ENCODE measurements at regions not wholly inside any gene's neighbourhood (a gene's known extent, or its start where the extent isn't known, plus 50 kb on each side); places are given as distances from the start of the nearest gene placed in this dataset.
A peak's percentile ranks its signal among the peaks of the same experiment; 100 is the strongest.
"Not testable (repeated sequence)": the region's sequence is repeated elsewhere in the genome, so short reads cannot be mapped to it uniquely, and the experiment has no call there.

DNA sequence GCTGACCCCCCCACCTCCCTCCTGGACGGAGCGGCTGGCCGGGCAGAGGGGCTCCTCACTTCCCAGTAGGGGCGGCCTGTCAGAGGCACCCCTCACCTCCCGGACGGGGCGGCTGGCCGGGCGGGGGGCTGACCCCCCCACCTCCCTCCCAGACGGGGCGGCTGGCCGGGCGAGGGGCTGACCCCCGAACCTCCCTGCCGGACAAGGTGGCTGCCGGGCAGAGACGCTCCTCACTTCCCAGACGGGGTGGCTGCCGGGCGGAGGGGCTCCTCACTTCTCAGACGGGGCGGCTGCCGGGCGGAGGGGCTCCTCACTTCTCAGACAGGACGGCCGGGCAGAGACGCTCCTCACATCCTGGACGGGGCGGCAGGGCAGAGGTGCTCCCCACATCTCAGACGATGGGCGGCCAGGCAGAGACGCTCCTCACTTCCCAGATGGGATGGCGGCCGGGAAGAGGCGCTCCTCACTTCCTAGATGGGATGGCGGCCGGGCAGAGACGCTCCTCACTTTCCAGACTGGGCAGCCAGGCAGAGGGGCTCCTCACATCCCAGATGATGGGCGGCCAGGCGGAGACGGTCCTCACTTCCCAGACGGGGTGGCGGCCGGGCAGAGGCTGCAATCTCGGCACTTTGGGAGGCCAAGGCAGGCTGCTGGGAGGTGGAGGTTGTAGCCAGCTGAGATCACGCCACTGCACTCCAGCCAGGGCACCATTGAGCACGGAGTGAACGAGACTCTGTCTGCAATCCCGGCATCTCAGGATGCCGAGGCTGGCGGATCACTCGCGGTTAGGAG, 66.2 kb upstream of the PAPPA2 start:
- not testable (repeated sequence) for DNase-seq (ENCODE audit: low spot score)

DNA sequence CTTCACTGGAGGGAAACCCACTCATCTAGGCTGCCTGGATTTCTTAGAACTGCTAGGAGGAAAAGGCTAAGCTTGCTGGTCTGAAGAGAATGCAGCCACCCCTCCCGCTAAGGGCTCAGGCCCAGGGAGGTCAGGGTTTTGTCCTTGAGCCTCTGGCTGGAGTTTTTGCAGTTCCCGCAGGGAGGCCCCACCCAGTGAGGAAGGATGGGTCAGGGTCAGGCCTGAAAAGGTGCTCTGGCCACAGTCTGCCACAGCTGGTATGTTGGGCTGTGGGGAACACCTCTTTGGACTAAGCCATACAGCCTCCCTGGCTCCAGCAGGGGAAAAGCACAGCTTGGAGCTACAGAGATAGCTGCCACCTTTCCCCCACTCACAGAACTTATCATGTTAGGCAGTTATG, 71.4 kb upstream of the PAPPA2 start:
- no peak for DNase-seq (ENCODE audit: low spot score)

DNA sequence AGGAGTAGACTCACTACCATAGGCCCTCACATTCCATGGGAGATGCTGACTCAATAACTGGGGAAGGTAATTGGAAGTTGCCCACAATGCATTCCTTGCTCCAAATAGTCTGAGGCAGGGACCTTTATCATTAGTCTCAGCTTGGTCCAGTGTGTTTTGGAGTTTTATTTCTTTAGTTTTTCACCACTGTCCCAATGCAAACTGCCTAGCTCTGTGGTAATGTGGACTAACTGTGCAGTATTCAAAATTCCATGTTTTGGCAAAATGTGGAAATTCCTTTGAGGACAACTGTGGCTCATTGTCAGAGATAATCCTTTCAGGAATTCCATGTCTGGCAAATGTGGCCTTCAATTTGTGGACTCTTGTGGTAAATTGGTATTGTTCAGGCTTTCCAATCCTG, 78.1 kb upstream of the PAPPA2 start:
- DNase-seq (ENCODE audit: low spot score): no peak

DNA sequence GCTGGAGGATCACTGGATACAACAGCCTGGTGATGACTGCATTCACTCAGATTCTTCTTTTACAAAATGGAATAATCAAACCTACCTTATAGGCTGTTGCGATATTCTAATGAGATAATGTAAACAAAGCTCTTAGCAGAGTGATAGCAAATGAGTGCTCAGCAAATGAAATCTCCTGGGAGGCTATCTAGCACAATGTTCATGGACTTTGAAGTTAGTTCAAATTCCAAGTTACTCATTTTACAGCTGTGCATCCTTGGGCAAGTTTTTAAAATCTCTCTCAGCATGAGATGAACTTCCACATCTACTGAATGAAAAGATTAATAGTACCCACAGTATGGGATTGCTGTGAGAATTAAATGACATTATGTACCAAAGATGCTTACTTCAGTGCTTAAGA, 80.8 kb upstream of the PAPPA2 start:
- DNase-seq (ENCODE audit: low spot score): no peak

DNA sequence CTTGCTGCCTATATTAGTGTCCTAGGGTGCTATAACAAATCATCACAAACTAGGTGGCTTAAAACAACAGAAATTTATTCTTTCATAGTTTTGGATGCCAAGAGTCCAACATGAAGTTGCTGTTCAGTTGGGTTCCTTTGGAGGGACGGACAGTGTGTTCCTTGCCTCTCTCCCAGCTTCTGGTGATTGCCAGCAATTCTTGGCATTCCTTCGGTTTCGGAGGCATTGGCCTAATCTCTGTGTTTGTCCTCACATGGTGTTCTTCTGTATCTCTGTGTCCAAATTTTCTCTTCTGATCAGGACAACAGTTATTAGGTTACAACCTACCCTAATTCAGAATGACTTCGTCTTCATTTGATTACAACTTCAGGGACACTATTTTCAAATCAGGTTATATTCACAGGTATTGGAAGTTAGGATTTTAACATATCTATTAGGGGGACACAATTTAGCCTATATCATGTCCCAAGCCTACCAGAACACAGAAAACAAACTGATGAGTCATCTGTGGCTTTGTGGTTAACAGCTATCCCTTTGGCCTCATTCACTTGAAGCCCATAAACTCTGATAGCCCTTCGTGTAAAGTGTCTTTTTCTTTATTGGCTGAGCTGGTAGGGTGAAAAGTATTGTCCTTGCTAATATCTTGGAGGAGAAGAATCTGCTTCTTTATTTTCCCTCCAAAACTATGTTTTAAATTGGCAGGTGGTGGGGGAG, 83.2 kb upstream of the PAPPA2 start:
- DNase-seq (ENCODE audit: low spot score): peak; percentile 14

DNA sequence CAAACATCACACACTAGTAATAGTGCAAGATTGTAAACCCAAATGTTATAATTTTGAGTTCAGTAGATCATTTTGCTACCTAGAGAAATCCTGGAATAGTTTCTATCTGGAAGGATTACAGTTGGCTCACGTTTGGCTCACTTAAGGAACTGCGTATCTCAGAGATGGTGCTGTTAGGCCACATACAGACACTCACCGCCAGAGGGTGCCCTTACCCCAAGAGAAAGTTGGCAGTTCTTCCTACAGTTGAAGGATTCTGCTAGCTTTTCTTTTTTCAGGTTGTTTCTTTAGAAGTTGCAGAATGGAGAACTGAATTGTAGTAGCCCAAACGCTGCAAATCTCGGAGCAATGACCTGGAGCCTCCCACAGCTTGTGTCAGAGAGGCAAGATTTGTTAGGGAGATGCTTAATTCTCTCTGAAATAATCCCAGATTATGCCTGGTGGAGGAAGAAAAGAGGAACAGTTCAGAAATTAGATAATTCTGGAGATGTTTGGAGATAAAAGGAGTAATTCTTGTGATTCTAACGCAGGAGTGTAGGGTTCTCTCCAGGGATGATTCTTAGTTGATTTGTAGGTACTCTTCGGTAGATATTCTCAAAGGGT, 87.9 kb upstream of the PAPPA2 start:
- DNase-seq (ENCODE audit: low spot score): peak; percentile 87

DNA sequence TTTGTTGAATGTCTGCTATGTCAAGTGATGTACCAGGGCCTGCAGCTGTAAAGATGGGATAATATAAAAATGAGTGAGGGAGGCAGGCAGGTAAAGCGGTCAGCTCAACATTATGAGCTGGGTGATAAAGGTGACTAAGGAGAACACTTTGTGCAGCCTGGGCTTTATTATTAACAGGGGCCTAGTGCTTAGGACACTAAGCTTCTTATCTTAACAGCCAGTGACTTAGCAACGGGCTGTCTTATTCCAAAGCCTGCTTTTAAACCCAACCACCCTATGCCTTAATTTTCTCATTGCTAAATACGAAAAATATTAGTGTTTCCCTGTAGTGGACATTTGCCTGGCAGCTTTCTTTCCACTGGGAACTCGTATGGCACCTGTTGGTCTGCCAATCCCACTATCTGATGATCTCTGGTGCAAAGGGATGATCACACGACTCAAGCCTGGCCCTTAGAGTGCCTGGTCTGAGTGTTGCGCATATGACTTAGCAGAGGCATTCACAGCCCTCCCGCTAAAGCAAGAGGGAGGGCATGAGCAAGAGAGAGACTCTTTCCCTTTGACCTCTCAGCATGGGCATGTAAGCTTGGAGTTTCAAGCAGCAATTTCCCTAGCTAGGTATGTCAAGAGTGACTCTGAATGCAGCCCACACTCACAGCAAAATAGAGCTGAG, 98.6 kb upstream of the PAPPA2 start:
- no peak for DNase-seq (ENCODE audit: low spot score)

DNA sequence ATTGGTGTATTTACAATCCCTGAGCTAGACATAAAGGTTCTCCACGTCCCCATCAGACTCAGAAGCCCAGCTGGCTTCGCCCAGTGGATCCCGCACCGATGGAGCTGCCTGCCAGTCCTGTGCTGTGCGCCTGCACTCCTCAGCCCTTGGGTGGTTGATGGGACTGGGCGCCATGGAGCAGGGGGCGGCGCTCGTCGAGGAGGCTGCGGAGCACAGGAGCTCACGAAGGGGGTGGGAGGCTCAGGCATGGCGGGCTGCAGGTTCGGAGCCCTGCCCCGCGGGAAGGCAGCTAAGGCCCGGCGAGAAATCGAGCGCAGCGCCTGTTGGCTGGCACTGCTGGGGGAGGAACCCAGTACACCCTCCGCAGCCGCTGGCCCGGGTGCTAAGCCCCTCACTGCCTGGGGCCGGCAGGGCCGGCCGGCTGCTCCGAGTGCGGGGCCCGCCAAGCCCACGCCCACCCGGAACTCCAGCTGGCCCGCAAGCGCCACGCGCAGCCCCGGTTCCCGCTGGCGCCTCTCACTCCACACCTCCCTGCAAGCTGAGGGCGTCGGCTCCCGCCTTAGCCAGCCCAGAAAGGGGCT, 113.8 kb upstream of the PAPPA2 start:
- DNase-seq (ENCODE audit: low spot score): not testable (repeated sequence)

DNA sequence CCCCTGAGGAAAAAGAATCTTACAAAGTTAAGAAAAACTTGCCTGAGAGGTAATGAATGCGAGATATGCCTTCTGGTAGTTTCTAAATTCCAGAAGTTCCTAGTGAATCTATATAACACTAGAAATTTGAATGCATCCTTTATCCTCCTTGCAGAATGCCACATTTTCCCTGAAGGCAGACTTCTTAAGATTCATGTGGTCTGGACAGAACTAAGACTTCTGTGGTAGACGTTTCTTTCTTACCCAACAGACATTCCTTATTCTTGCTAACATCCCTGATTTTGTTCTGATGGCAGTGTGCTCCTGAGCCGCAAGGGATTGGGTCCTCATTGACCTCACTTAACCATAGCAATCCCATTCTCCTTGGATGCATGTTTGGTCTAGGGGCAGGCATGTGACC, 121.3 kb upstream of the PAPPA2 start:
- no peak for DNase-seq (ENCODE audit: low spot score)

DNA sequence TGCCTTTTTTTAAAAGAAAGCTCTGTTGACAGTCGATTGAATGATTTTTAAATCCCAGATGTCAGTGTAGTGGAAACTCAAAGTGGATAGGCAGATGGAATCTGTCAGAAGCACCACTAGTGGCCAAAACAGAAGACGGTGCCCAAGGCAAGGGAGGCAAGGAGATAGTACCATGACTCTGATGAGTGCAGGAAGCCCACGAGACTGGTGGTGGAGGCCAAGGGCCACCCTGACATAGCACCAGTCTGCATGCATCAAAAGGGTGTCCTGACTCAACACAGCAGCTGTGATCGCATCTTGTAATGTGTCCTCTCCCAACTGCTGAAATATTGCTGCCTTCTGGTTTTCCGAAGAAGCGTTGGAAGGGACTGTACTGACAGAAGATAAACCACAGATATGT, 124.1 kb upstream of the PAPPA2 start:
- DNase-seq (ENCODE audit: low spot score): no peak

DNA sequence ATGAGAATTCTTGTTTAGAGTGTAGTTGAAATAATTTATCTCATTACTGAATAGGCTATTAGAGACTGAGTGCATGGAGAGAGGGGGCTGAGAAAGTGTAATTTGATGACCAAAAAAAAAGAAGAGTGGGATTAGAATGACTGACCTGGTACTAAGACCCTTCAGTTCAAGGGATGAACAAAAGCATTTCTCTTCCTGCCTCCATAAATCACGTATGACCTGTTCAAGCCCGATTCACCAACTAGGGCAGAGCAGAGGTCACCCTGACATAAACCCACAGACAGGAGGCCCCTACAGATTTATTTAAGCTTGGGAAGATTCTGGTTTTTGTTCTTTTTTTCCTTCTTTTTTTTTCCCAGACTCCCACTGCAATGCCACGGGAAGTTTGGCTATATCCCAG, 123.7 kb upstream of the COP1 start:
- no peak for DNase-seq (ENCODE audit: low spot score)

DNA sequence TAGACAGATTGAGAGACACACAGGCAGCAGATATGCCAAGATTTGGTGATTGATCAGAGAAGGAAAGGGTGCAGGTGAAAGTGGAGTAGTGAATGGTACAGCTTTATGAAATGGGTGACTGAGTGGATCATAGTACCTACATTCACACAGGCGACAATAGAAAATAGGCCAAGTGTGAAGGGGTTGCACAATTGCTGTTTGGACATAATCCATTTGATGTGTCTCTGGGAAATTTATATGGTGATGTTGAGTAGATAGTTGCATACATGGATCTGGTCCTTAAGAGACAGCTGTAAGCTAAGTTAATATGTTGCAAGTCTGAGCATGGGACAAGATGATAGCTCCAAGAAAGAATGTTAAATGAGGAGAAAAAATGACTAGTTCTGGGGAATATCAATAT, 118.6 kb upstream of the COP1 start:
- DNase-seq (ENCODE audit: low spot score): no peak

DNA sequence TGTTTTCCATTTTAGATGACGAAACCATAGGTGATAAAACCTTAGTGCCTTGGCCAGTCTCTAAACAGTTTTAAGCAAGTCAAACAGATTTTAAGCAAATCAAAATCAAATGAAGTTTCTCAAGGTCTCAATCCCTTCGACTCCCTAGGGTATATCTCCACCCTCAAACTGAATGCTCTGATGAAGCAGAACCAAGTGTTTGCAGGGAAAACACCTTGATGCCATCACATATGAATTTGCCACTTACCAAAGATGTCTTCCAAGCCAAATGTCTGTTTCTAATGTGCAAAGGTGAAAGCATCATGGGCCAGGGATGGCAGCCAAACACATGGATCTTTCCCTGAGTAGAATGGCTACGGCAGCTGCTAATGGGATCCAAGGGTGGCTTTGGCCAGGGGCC, 116.4 kb upstream of the COP1 start:
- DNase-seq (ENCODE audit: low spot score): no peak

DNA sequence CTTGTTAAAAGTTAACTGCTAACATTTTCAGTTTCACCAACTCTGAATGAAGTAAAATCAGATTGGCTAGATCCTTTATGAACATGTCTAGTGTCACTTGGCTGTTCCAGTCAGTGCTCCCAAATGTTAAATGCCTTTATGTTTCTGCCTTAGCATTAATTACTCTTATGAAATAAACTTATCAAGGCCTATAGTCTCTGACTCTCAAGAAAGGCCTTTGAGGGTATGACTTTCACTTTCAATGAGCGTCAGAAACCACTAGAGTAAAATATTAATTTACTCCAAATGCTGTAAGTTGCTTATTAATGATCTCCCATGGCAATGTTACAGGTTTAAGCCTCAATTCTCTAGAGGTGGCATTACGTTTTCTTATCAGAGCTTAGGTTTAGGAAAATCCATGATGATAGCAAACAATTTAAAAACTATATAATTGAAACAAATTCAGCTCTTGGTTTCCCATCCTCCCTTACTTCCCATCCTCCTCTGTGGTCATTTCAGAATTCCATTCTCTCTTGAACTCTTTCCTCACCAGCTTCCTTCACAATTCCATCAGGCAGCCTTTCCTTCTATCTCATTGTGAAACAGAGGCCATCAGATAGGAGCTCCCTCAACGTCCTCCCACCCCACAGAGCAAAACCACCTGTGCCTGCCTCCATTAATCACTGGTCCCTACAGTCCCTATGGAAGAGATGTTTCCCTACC, 108.6 kb upstream of the COP1 start:
- DNase-seq (ENCODE audit: low spot score): no peak

DNA sequence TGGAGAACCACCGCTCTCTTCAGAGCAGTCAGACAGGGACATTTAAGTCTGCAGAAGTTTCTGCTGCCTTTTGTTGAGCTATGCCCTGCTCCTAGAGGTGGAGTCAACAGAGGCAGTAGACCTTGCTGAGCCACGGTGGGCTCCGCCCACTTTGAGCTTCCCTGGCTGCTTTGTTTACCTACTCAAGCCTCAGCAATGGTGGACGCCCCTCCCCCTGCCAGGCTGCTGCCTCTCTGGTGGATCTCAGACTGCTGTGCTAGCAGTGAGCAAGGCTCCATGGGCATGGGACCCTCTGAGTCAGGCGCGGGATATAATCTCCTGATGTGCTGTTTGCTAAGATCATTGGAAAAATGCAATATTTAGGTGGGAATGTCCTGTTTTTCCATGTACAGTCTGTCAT, 89.5 kb upstream of the COP1 start:
- not testable (repeated sequence) for DNase-seq (ENCODE audit: low spot score)

DNA sequence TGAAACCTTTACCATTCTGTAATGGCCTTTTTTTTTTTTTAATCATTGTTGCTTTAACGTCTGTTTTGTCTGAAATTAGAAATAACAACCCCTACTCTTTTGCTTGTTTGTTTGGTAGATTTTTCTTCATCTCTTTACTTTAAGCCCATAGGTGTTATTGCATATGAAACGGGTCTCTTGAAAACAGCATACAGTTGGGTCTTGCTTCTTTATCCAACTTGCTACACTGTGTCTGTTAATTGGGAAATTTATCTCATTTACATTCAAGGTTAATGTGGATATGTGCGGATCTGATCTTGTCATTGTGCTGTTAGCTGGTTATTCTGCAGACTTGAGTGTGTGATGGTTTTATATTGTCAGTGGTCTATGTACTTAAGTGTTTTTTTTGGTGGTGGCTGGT, 78.9 kb upstream of the COP1 start:
- DNase-seq (ENCODE audit: low spot score): no peak

DNA sequence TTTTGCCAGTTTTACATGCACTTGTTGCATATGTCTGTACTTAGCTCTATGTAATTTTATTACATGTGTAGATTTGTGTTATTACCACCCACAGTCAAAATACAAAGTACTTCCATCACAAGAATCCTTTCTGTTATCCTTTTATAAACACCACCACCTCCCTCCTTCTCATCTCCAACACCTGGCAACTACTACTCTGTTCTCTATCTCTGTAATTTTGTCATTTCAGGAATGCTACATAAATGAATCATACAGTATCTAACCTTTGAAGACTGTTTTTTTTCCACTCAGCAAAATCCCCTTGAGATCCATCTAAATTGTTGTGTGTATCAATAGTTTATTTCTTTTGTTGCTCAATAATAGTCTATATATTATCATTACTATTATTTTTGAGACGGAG, 64.5 kb upstream of the COP1 start:
- DNase-seq (ENCODE audit: low spot score): no peak
